Keratinocyte (primary cell): ENCODE measurements at regions not wholly inside any gene's neighbourhood (a gene's known extent, or its start where the extent isn't known, plus 50 kb on each side); places are given as distances from the start of the nearest gene placed in this dataset.

Experiments
- EZH2 ChIP-seq: IDR thresholded peaks from one replicate; pipeline ENCODE4 v1.6.1; 2012; ENCODE audit warnings: inconsistent platforms, mild to moderate bottlenecking, low read length, moderate library complexity
- TF ChIP-seq, protein P1 (sequence below), 3 experiments: IDR thresholded peaks in 1 of 3; conservative IDR thresholded peaks in 1 of 3; optimal IDR thresholded peaks in 1 of 3; 2 replicates in 2 of 3; 3 replicates in 1 of 3; pipeline versions ENCODE3 to v1.5.1; 2011; ENCODE audit warnings: low read length in 3 of 3, mild to moderate bottlenecking in 3 of 3, moderate library complexity in 2 of 3, control low read depth in 1 of 3, inconsistent platforms in 1 of 3; ENCODE audit not compliant: insufficient read depth in 2 of 3; ENCODE audit errors: extremely low read depth in 1 of 3

DNA sequence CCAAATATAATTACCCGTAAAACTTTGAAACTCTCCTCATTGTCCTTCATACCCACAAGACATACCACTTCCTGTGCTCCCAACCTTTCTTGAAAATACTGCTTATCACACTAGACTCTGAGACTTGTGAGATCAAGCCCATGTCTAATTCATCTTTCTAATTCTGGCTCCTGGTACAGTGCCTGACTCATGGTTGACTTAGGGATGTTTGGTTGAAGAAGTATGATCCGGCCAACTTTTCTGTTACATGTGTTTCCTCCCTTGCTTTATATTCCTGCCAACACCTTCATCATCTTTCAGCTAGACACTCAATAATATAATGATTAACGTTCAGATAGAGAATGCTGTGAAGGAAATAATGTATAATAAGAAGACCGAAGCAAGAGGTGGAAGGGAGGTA lies 58.2 kb downstream of the MEX3B start:
- TF ChIP-seq, protein P1, sequence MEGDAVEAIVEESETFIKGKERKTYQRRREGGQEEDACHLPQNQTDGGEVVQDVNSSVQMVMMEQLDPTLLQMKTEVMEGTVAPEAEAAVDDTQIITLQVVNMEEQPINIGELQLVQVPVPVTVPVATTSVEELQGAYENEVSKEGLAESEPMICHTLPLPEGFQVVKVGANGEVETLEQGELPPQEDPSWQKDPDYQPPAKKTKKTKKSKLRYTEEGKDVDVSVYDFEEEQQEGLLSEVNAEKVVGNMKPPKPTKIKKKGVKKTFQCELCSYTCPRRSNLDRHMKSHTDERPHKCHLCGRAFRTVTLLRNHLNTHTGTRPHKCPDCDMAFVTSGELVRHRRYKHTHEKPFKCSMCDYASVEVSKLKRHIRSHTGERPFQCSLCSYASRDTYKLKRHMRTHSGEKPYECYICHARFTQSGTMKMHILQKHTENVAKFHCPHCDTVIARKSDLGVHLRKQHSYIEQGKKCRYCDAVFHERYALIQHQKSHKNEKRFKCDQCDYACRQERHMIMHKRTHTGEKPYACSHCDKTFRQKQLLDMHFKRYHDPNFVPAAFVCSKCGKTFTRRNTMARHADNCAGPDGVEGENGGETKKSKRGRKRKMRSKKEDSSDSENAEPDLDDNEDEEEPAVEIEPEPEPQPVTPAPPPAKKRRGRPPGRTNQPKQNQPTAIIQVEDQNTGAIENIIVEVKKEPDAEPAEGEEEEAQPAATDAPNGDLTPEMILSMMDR (optimal IDR thresholded peaks at IDR 0.05 in 1 of 3, IDR thresholded peaks at IDR 0.05 in 1 of 3, conservative IDR thresholded peaks at IDR 0.05 in 1 of 3; ENCODE audit: extremely low read depth in 1 of 3, insufficient read depth in 2 of 3, low read length in 3 of 3), result no peak
- TF ChIP-seq EZH2, result no peak
